ENCODE measurements at regions not wholly inside any gene's neighbourhood (a gene's known extent, or its start where the extent isn't known, plus 50 kb on each side); places are given as distances from the start of the nearest gene placed in this dataset.

DNA sequence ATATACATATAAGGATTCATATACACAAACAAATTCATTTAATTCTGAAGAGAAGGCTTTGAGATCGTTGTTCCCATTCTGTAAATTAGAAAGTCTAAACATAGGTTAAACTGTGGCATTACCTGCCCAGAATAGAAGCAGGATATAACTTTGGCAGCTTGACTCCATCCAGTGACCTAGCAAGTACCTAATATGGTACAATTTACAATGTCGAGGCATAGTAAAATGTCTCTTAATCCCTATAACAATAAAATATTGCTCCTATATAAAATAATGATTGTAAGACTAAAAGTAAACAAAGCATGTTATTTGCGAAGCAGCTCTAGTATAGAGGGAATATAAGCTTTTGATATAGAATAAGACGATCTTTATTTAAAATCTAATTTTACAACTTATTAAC, 756.0 kb downstream of the LUZP2 start:
- TF ChIP-seq CTCF (IDR thresholded peaks at IDR 0.05) (no peak), POLR2AphosphoS5 (IDR thresholded peaks at IDR 0.05) (no peak)
